ENCODE measurements at regions not wholly inside any gene's neighbourhood (a gene's known extent, or its start where the extent isn't known, plus 50 kb on each side); places are given as distances from the start of the nearest gene placed in this dataset.
A peak's percentile ranks its signal among the peaks of the same experiment; 100 is the strongest.
"Not testable (repeated sequence)": the region's sequence is repeated elsewhere in the genome, so short reads cannot be mapped to it uniquely, and the experiment has no call there.

GRCh38 chr17:68097161-68097805 lies 61.7 kb downstream of the KPNA2 start:
- H3K4me3 ChIP-seq (ENCODE audit: low read depth, low read length): no peak overlapping the region
- no peak for DNase-seq (ENCODE audit: low read depth)
- no peak for TF ChIP-seq CTCF (conservative IDR thresholded peaks at IDR 0.05; ENCODE audit: low read depth, low read length)

GRCh38 chr17:68099341-68099753 lies 63.8 kb downstream of the KPNA2 start:
- not testable (repeated sequence) for DNase-seq (ENCODE audit: low read depth); H3K4me3 ChIP-seq (ENCODE audit: low read depth, low read length)

- TF ChIP-seq CTCF (conservative IDR thresholded peaks at IDR 0.05; ENCODE audit: low read depth, low read length): no peak
Observed at GRCh38 chr17:68100000-68100641, 64.6 kb downstream of the KPNA2 start.

GRCh38 chr17:68101075-68101986 lies 65.8 kb downstream of the KPNA2 start:
- peak overlapping the region; percentile 81 for H3K4me3 ChIP-seq (ENCODE audit: low read depth, low read length)
- peak; percentile 22 for DNase-seq (ENCODE audit: low read depth)
- TF ChIP-seq CTCF (conservative IDR thresholded peaks at IDR 0.05; ENCODE audit: low read depth, low read length): no peak

More at GRCh38 chr17:68100000-68100641, 64.6 kb downstream of the KPNA2 start:
- DNase-seq (ENCODE audit: low read depth): no peak
- no peak overlapping the region for H3K4me3 ChIP-seq (ENCODE audit: low read depth, low read length)

DNA sequence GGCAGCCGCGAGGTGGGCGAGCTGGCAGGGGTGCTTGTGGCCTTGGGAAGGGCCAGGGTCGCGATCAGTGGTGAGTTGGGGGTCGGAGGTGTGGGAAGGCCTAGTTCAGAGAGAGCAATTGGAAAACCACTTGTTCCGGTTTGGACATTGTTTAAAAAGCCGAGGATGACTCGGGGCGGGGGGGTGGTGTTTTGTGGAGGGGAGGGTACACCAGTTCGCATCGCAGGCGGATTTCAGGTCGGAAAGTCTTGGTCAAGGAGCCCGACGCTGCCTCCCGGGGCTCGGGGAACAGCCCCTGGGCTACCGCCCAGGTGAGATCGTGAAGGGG lies 66.4 kb downstream of the KPNA2 start:
- peak overlapping the region; percentile 81 for H3K4me3 ChIP-seq (ENCODE audit: low read depth, low read length)
- no peak for TF ChIP-seq CTCF (conservative IDR thresholded peaks at IDR 0.05; ENCODE audit: low read depth, low read length)
- DNase-seq (ENCODE audit: low read depth): no peak

DNA sequence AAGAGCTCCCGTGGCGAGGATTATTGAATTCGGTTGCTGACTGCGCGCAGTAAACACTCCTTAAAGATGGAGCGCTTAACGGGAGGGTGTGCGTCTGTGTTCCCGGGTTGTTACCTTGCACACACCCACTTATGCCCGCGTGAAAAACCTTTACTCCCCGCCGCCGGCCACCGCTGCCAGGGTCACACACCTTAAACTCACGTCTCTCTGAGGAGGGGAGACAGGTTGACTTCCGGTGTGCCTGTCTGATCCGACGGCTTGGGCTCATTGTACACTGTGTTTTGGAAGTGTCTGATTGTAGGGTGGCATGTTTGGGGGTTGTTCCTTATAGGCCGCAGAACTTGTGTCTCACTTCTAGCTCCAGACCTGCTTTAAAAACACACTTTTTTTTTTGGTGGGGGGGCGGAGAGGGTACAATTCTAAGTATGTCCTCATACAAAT lies 66.8 kb downstream of the KPNA2 start:
- no peak for DNase-seq (ENCODE audit: low read depth)
- TF ChIP-seq CTCF (conservative IDR thresholded peaks at IDR 0.05; ENCODE audit: low read depth, low read length): no peak
- peak overlapping the region; percentile 81 for H3K4me3 ChIP-seq (ENCODE audit: low read depth, low read length)

GRCh38 chr17:68103148-68103547 lies 67.6 kb downstream of the KPNA2 start:
- no peak for TF ChIP-seq CTCF (conservative IDR thresholded peaks at IDR 0.05; ENCODE audit: low read depth, low read length)
- H3K4me3 ChIP-seq (ENCODE audit: low read depth, low read length): peak overlapping the region; percentile 81
- DNase-seq (ENCODE audit: low read depth): no peak

All from epithelial cell of proximal tubule (primary cell).